ENCODE measurements at regions not wholly inside any gene's neighbourhood (a gene's known extent, or its start where the extent isn't known, plus 50 kb on each side); places are given as distances from the start of the nearest gene placed in this dataset.

DNA sequence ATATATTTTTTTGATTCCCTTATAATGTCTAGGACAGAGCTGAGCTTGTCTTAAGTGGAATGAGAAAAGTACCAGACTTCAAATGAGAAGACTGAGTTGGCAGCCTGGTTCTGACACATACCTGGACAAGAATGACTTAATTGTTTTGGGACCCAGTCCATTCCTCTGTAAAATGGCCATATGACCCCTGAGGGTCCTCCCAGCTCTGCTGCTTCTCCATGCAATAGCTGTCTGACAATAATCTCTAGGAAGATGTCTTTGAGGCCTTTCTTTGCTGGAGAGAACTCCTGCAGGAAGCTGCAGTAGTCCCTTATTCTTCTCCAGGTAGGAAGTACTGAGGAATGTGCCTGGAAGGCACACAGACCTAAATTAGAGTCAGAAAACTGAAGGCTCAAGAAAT lies 55.9 kb upstream of the SLIT3 start:
- DNase-seq = no peak

DNA sequence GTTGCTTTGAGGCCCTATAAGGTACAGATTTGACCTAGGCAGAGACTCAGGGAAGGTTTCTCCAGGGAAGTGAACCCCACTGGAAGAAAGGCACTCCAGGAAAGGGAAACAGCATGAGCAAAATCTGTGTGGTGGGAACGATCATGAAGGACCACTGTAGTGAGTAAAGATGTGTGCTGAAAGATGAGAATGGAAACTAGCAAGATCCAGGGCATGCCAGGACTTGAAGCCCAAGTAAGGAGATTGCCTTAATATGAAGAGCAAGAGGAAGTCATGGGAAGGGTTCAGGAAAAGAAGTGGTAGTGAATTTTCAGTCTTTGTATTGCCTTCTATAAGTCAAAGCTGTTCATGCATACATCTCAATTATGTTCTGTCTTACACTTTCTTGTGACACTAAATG lies 55.2 kb upstream of the SLIT3 start:
- no peak for DNase-seq

DNA sequence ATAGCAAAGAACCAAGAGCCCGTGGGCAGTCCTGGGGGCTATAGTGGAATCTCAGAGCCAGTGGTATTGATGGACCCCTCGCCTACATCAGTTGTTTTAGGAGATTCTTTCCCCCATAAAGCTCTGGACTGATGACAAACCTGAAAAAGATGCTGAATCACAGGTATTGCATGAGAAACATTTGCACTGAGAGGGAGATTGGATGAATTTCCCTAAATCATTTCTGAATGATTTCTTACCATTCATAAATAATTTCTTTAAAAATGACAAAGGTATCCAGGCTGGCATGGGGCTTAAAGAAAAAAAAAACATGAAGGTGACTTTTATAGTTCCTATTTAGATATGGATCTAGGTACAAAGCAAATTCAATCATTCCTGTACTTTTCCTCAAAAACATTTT lies 54.0 kb upstream of the SLIT3 start:
- DNase-seq = no peak

DNA sequence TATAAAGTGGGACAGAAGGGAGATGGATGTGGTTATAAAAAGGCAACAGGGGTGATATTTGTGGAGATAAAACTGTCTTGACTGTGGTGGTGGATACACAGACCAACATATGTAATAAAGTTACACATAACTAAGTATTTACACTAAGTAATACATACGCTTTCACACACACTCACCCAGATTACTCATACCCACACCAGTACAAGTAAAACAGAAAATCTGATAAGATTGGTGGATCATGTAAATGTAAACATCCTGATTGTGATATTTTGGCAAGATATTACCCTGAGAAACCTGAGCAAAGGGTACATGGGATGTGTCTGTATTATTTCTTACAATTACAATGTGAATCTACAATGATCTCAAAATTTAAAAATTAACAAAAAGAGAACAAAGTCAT lies 53.3 kb upstream of the SLIT3 start:
- no peak for DNase-seq

DNA sequence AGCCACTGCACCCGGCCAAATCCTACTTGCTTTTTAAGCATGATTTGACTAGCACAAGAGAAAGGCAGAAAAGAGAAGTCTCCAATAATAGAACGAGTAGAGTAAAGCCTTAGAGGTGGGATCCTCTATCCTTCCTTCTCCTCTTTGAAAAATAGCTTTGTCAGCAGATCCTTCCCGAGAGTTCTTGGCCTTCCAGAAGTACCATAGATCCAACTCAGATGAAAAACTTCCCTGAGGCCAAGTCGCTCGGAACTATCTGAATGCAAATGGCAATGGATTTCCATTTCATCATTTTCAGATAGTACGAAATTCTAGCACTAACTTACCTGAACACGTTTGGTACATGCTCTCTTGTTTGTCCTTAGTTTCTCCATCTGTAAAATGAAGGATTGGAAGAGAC lies 52.0 kb upstream of the SLIT3 start:
- no peak for DNase-seq

DNA sequence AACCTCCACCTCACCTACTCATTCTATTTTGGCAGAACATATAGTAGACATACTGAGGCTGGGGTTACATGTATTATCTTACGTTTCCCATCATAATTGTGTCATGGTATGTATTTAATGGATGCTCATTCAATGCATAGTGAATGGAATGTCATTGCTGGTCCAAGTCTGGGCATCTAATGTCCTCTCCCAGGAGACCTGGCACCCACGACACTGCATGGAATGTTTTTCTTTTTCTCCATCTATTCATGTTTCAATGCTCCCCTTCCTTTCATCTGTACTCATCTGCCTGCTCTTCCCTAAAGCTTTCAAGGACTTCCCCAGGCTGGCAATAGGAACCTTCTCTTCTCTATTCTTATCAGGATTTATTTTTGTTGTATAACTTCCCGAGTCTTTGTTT lies 50.8 kb upstream of the SLIT3 start:
- DNase-seq = no peak

DNA sequence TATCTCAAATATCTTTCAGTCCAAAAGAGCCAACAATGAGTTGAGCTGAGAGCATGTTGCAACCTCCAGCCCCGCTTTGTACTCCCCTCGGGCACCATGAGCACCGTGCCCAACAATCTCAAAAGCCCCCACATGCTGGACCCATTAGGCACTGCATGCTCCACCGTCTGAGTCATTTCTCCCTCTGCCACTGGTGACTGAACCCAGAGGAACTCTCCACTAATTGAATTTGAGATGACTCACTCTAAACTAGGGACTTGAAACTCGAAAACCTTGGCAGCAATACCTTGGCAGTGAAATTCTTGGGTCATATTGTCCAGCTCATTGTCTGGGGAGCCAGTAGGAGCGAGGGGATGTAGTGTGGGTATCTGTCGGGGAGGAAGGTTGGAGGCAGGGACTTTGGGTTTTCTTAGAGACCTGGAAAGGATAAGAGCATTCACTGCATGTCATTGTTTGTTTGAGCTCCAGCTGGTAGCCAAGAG lies 49.9 kb upstream of the SLIT3 start:
- no peak for DNase-seq
